Left lung (tissue), 4 donors: ENCODE measurements at regions not wholly inside any gene's neighbourhood (a gene's known extent, or its start where the extent isn't known, plus 50 kb on each side); places are given as distances from the start of the nearest gene placed in this dataset.

ENCODE experiments used
- ATAC-seq: fragments of 200-7000 bp; cut with Tn5 transposase; one replicate; pipeline ENCODE4 v1.9.1; 2020; ENCODE audit warnings: moderate library complexity
- DNase-seq, 4 donors: peaks; one replicate each; pipeline ENCODE4 v3.0.0-alpha.2; 2013 to 2020
- H3K27ac ChIP-seq, 2 donors: fragments of 200-600 bp; sonication (generic) in 1 of 2; one replicate each; pipeline versions ENCODE4 v1.5.0 to v1.8.0; 2020 to 2021
- H3K27me3 ChIP-seq, 2 donors: fragments of 200-600 bp; sonication (generic) in 1 of 2; one replicate each; pipeline versions ENCODE4 v1.5.0 to v1.8.0; 2020 to 2021
- H3K36me3 ChIP-seq, 2 donors: fragments of 200-600 bp; sonication (generic) in 1 of 2; one replicate each; pipeline versions ENCODE4 v1.5.0 to v1.8.0; 2020 to 2021
- H3K4me1 ChIP-seq, 2 donors: fragments of 200-600 bp; one replicate each; pipeline ENCODE4 v1.8.0; 2021
- H3K4me3 ChIP-seq, 2 donors: fragments of 200-600 bp; sonication (generic) in 1 of 2; one replicate each; pipeline versions ENCODE4 v1.5.0 to v1.8.0; 2020 to 2021; ENCODE audit warnings: mild to moderate bottlenecking in 1 of 2
- H3K9me3 ChIP-seq, 2 donors: fragments of 200-600 bp; sonication (generic) in 1 of 2; one replicate each; pipeline versions ENCODE4 v1.5.0 to v1.8.0; 2020 to 2021
- CTCF ChIP-seq, 2 donors: fragments of 200-600 bp; sonication (generic) in 1 of 2; IDR thresholded peaks; one replicate each; pipeline versions ENCODE4 v1.5.0 to v1.8.0; 2021; ENCODE audit warnings: antibody characterized with exemption in 2 of 2
- intact Hi-C, 2 donors: fragments of 100-400 bp; cut with DNase I; formaldehyde crosslinking; loops; one replicate each; pipeline versions ENCODE4 v1.11.2 to v1.14.2; 2022
- donor health status: DM: no; HTN: yes; CAD: no.
- donor health status: DM: no; HTN: no; CAD: no.

- no peak for DNase-seq
- intact Hi-C loops = no loop called here
- ATAC-seq = no peak
- no peak for TF ChIP-seq CTCF (IDR thresholded peaks at IDR 0.05)
- no peaks in the 10 kb centered on the region for H3K4me1 ChIP-seq
- no peak overlapping the region for H3K4me3 ChIP-seq
- H3K36me3 ChIP-seq = no peaks in the 10 kb centered on the region
- H3K27ac ChIP-seq = no peak overlapping the region
- no peaks in the 10 kb centered on the region for H3K27me3 ChIP-seq
- peaks cover 0 to 68% of the 10 kb centered on the region in 2 donors for H3K9me3 ChIP-seq
Measured at GRCh38 chr1:80113168-80114038, 1106.9 kb upstream of the ADGRL4 start.

- H3K36me3 ChIP-seq = no peaks in the 10 kb centered on the region
- ATAC-seq = no peak
- DNase-seq = no peak
- H3K4me1 ChIP-seq = no peaks in the 10 kb centered on the region
- no peak for TF ChIP-seq CTCF (IDR thresholded peaks at IDR 0.05)
- H3K27me3 ChIP-seq = no peaks in the 10 kb centered on the region
- H3K4me3 ChIP-seq = no peak overlapping the region
- peaks cover 0 to 36% of the 10 kb centered on the region in 2 donors for H3K9me3 ChIP-seq
- H3K27ac ChIP-seq = no peak overlapping the region
- intact Hi-C loops = no loop called here
Measured at GRCh38 chr1:80101159-80101558, 1094.6 kb upstream of the ADGRL4 start.

- Histone ChIP-seq H3K4me3 (no peak overlapping the region), H3K36me3 (no peaks in the 10 kb centered on the region), H3K27ac (no peak overlapping the region), H3K27me3 (no peaks in the 10 kb centered on the region), H3K4me1 (no peaks in the 10 kb centered on the region), H3K9me3 (peaks cover 0 to 32% of the 10 kb centered on the region in 2 donors)
- no peak for TF ChIP-seq CTCF (IDR thresholded peaks at IDR 0.05)
- ATAC-seq (no peak), DNase-seq (no peak)
- intact Hi-C loops = no loop called here
Measured at GRCh38 chr1:80099713-80100112, 1093.2 kb upstream of the ADGRL4 start.

- Histone ChIP-seq H3K4me3 (no peak overlapping the region), H3K27me3 (no peaks in the 10 kb centered on the region), H3K9me3 (peaks cover 0 to 10% of the 10 kb centered on the region in 2 donors), H3K36me3 (no peaks in the 10 kb centered on the region), H3K4me1 (no peaks in the 10 kb centered on the region), H3K27ac (no peak overlapping the region)
- no peak for TF ChIP-seq CTCF (IDR thresholded peaks at IDR 0.05)
- ATAC-seq (no peak), DNase-seq (no peak)
- intact Hi-C loops = no loop called here
Measured at GRCh38 chr1:80085067-80085466, 1078.5 kb upstream of the ADGRL4 start.

GRCh38 chr1:80083892-80084291 is 1077.4 kb upstream of the ADGRL4 start:
- DNase-seq (no peak), ATAC-seq (no peak)
- Histone ChIP-seq H3K9me3 (peaks cover 0 to 2% of the 10 kb centered on the region in 2 donors), H3K27me3 (no peaks in the 10 kb centered on the region), H3K4me3 (no peak overlapping the region), H3K27ac (no peak overlapping the region), H3K4me1 (no peaks in the 10 kb centered on the region), H3K36me3 (no peaks in the 10 kb centered on the region)
- intact Hi-C loops = no loop called here
- no peak for TF ChIP-seq CTCF (IDR thresholded peaks at IDR 0.05)
